Cardiac septum (tissue), 1 donor: ENCODE measurements at regions not wholly inside any gene's neighbourhood (a gene's known extent, or its start where the extent isn't known, plus 50 kb on each side); places are given as distances from the start of the nearest gene placed in this dataset.

Experiments used
- DNase-seq: peaks from one replicate; pipeline ENCODE4 v3.0.0-alpha.2; 2020; ENCODE audit warnings: low spot score
- intact Hi-C: fragments of 100-400 bp; cut with DNase I; formaldehyde crosslinking; loops from one replicate; pipeline ENCODE4 v1.14.0; 2022
- donor health status: DM: no; HTN: no; CAD: no.

DNA sequence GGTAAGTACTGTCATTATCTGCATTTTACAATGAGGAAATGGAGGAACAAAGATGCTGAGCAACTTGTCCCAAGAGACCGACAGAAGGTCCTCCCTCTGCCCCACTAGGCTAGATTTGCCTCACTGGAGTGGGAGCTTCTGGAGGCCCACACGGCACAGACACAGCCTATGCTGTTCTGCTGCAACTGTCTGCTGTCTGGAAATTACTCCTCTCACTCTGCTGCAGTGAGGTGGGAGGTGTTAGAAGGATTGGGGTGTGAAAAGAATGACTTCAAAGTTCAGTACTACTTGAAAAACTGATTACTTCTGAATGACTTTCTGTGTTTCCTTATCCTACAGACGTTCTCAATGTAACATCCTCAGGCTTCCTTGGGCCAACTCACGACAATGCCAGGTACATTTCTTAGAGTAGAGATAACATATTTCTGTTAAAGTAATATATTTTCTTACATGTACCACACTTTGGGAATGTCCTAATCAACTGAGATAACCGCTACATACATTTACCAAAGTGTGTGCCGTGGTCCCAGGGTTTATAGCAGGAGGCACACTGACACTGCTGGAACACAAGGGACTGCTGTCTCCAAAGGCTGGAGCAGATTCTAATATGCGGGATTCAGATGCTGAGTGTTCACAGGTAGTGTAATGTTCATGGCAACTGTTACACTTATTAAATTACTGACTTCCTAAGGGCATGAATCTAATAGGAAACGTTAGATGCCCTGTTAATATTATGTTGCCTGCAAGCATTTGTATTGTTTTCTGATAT is 53.5 kb upstream of the WASF3 start:
- DNase-seq: no peak
- intact Hi-C loops: no loop called here
